Activated CD8-positive, alpha-beta memory T cell treated with anti-CD3 and anti-CD28 coated beads for 48 hours (primary cell): ENCODE measurements at regions not wholly inside any gene's neighbourhood (a gene's known extent, or its start where the extent isn't known, plus 50 kb on each side); places are given as distances from the start of the nearest gene placed in this dataset.

Experiments
- DNase-seq, 3 experiments: peaks; one replicate each; pipeline ENCODE4 v3.0.0-alpha.2; 2020; ENCODE audit warnings: low read depth in 2 of 3, low spot score in 2 of 3

DNA sequence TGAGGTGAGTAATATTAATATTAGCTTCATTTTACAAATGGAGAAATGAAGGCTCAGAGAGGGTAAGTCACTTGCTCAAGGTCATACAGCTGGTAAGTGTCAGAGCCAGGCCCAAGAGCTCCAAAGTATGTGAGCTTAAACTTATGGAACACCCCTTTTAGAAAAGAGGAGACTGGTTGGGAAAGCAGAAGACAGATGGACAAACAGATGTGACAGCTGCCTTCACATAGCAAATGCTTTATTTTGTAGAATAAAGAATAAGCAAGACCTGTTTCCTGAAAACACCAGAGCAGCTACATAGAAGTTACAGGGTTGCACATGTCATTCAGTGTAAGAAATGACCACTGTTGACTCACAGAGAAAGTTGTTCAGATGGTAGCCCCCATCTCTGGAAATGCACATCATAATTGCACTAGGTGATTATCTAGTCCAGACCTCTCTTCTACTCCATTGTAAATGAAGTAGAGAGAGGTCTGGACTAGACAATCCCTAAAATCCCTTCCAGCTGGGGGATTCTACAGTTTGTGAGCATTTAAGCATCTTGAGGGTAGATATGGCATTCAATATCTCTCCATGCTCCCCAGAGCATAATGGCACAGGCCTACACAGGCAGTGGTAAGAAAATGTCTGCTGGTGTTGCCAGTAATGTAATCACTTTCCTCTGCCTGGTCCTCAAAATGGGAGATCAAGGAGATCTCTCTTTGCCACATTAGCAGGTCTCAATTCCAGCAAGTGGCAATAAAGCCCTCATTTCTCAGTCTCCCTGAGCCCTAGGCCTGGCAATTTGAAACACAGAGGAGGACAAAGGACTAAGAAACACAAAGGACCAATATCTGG, 188.2 kb upstream of the FGGY start:
- DNase-seq: no peak

DNA sequence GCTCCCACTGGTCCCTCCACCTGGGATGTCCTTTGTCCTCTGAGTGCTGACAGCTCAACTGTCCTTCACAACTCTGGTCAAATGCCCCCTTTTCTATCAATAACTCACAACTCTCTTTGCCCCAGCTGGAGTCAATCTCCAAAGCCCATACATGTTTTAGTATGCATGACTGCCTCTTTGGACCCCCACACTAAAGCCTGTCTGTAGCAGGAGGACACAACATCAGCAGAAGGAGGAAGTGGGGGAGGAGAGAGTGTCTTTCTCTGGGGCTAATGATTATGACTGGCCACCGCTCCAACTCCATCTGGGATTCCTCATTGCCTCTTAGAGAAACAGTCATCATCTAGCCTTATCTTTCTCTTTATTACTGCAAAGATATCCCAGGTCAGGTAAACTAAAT, 186.6 kb upstream of the FGGY start:
- DNase-seq: no peak

DNA sequence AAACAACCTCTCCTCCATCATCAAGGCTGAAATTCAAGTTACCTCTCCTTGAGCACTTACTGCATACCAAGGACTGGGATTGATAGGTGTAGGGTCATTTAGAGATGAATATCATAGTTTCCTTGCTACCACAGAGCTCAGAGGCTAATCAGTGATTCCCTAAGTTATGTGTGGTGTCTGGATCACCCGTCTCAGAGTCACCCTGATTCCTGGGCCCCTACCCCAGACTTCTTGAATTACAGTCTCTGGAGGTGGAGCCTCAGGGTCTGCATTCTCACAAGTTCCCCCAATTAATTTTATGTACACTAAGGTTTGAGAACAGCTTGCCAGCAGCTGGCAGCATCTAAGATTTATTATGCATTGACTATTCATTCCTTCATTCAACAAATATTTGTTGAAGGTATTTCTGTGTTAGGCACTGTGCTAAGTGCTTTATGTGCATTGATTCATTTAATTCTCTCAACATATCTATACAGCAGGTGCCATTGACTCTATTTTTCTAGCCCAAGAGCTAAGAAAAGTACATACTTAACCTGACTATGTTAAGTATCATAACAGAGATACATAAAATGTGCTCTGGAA, 182.9 kb upstream of the FGGY start:
- no peak for DNase-seq

DNA sequence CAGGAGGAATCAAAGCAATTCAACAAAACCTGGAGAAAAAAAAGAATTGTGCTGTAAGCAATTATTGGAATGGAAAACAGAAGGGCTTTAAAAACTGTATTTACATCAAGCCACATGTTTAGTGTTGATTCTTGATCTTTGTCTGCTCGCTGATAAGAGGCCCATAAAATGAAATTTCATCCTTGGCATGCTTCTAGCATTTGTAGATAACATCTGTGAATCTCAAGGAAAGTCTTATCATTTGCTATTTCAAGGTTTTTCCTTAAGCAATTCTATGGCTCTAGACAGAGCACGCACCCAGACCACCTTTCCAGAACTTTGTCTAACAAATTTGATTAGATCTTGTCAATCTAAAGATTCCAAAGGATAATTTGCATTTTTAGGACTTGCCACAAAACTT, 181.0 kb upstream of the FGGY start:
- DNase-seq: no peak

DNA sequence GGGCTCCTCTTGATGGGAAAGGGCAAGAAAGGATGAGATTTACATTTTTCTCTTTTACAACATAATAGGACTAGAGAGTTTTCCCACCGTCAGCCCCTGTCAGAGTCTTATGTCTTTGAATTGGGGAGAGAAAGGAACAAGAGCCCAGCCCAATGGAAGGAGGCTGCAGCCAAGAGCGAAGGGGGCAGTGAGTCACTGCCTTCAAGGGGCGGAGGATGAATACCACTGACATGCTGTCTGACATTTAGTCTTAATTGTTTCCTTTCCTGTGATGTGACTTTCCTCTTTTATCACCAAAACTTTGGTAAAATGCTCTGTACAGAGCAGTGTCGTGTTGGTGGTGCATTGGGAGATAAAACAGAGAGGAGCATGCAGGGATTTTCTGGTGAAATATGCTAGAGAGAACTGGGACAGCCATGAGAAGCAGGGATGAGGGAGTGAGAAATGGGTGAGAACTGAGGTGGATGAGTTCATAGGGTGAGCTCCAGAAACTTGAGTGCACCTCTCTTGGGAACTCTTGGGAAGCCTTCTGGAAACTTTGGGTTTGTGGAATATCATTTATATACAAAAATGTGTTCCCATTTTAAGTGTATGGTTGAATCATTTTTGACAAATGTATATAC, 179.9 kb upstream of the FGGY start:
- DNase-seq: no peak

DNA sequence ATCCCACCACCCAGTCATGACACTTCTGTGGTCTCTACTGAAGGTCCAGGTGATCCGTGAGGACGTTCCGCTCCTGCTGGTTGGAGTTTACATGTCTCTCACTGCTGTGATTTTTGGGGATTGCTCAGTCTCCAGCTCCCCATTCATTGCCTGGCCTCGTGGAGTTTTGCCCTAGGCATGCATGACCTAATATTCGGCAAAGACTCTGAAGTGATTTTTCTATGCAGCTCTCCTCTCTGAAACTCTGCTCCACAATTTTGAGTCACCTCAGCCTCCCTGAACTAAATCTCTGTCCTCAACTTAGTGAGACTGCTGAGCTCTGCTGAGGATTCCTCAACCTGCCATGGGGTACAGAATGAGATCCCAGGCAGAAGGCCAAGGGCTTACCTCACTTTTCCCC, 174.4 kb upstream of the FGGY start:
- no peak for DNase-seq

DNA sequence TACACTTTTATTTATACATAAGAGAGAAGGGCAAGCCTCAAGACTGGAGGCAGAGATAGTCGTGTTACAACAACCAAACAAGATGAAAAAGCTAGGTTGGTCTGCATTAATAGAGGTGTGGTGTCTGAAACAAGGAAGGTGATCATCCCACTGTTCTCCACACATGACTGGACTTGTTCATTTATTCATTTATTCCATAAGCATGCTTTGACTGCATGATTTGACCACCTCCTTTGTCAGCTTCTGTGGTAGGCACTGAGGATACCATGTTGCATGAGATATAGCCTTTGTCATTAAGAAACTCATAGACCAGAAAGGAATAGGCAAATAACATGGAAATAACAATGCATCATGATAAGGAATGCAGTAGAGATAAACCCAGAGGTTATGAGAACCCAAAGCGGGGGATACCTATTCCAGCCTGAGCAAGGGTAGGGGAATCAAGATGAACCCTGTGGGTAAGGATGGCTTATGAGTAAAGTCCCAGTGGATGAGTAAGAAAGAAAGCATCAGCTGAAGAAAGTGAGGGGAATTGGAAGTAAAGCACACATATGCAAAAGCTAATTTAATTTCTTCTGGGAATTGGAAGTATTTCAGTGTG, 173.7 kb upstream of the FGGY start:
- DNase-seq: no peak

DNA sequence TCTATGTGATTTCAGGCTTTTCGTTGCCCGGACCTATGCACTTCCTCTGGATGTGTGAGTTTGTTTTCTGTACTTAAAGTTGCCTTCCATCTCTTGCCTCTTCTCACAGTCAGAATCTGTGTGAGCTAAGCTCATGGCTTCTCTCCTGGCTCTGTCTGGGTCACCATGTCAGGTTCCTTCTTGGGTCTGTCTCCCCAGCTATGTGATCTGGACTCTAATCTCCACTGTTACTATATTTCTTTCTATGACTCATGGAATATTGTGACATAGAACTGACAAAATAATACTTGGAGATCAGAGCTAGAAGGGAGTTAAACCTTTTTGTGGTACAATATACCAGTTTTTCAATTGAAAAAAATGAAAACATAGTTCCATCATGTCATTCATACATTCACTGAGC, 172.7 kb upstream of the FGGY start:
- no peak for DNase-seq

DNA sequence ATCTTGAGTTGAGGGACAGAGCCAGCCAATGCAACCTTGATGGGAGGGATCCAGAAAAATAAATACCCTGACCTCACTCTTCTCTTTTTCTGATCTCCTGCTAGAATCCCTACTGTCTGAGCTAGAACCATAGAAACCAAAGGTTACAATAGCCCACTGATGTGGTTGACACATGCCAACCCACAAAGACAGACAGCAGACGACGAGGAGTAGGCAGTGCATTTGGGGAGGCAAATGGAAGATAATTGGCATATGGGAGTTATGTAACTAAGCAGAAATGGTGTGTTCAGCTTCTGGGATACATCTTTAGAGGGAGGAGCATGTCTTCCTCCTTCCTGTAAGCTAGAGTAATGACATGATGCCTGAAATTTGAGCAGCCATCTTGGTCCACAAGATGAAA, 171.7 kb upstream of the FGGY start:
- DNase-seq: no peak

DNA sequence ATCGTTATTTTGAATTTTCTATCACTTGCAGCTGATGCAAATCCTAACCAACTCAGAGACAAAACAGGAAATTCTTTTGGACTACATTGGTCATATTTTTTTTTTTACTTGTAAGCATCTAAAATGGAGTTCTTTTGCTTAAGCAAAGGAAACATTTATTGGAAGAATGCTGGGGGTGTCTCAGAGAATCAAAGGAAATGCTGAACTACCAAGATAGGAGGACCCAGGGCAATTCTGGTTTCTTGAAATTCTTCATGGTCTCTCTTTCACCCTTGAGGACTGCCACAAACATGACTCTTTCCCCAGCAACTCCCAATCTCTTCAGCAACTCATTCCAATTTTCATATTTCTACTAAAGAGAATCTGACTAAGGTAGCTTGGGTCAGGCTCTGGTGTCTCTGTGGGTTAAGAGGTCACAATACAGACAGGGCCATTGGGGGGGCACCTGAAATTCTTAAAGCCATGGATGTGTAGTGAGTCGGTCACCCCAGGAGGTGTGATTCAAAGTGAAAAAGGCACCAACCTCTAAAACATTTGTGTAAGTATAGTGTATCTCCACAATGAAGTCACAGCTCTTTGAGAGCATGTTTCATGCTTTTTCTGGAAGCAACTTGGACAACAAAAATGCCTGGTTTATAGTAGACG, 171.1 kb upstream of the FGGY start:
- no peak for DNase-seq

DNA sequence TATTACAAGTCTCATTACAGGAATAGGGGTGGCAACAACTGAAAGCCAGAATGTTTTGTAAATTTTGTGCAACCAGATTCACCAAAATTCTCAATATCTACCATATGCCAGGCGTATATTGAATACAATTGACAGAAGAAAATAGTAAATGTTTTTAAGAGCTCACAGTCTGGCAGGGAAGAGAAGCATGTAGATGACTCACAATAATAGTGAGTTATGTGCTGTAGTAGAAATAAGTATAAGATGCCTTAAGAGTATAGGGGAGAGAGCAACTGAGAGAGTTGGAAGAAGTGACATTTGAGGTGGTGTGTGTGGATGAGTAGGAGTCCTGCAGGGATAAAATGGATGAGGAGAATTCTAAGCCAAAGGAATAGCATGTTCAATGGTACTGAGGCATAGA, 170.5 kb upstream of the FGGY start:
- DNase-seq: no peak

DNA sequence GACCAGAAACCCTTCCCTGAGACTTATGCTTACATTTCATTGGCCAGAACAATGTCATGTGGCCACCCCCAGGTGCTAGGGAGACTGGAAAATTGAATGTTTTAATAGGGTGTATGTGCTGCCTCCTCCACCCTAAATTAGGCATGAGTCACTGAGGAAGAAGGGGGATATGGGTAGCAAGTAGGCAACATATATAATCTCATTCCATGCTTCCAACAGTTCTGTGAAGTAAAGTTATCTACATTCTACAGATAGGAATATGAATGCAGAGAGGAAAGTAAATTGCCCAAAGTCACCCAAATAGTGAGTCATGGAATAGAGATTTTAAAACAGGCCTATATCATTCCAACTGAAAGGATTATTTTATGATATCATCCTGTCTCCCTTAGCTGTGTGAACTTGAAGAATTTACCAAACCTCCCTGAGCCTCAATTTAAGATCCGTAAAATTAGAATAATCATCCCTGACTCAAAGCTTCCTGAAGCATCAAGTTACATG, 168.6 kb upstream of the FGGY start:
- DNase-seq: no peak

DNA sequence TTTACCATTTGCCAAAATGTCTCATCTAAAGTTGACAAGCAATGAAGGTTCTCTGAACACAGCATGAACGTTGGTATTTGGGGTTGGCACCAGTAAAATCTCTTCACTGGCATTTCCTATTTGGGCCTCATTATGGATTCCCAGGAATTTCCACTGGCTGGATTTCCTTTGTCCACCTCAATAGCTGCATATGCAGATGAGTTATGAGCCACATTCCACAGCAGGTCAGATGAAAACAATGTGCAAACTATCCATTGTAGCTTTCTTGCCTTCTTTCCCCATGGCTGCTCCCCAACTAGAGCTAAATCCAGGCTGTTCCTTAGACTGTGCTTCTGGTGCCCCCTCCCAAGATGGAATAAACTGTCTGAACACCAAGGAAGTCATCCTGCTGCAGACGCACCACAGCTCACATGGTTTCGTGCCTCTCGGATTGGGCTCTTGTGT, 168.1 kb upstream of the FGGY start:
- no peak for DNase-seq

DNA sequence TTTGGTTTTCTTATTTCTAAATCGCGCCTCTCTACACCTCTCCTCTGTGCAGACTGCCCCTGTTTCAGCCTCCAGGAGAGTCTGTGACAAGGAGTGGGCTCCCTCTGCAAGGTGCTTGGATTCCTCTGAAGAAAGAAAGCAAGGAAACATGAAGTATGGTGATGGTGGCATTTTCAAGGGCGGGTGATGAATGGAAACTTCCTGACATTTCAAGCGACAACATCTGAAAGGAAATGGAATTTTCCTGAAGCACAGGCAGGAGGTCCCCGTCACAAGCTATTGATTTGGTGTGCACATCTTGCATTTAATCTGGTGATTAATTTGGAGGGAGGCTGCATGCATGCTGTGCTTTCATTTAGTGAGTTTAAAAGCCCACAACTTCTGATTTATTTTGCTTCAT, 164.6 kb upstream of the FGGY start:
- no peak for DNase-seq

DNA sequence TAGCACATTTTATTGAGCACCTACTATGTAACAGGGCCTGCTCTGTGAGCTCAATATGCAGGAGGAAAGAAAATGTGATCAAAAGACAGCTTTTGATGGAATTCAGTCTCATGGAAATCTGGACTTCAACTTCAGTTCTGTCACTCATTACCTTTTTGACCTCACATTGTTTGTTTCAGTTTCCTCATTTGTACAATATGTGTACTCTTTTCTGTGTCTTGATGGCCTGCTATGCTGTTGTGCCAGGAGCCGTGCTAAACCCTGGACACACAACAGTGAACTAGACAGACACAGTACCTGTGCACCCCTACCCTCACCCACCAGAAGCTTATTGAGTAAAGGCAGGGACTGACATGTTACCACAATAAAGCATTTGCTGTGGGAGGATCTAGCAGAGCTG, 162.9 kb upstream of the FGGY start:
- DNase-seq: no peak

DNA sequence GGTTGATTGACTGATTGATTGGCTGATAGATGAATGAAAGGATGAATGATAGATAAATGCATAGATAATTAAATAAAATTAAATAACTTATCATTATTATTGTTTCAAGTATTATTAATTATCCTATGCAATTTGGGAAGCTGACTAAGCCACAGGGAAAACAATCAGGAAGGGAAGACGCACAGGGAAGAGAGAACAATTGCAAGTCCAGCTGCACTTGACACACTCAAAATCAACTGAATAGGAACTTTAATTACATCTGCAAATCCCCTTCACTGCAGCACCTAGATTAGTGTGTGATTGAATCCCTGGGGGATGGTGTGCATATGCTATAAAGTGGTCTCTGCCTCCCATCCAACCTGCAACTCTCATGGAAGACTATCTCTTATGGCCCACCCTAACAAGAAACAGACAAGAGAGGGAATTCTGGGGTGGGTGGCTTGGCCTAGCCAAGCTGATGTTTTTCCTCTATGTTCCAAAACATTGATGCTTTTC, 161.1 kb upstream of the FGGY start:
- no peak for DNase-seq

DNA sequence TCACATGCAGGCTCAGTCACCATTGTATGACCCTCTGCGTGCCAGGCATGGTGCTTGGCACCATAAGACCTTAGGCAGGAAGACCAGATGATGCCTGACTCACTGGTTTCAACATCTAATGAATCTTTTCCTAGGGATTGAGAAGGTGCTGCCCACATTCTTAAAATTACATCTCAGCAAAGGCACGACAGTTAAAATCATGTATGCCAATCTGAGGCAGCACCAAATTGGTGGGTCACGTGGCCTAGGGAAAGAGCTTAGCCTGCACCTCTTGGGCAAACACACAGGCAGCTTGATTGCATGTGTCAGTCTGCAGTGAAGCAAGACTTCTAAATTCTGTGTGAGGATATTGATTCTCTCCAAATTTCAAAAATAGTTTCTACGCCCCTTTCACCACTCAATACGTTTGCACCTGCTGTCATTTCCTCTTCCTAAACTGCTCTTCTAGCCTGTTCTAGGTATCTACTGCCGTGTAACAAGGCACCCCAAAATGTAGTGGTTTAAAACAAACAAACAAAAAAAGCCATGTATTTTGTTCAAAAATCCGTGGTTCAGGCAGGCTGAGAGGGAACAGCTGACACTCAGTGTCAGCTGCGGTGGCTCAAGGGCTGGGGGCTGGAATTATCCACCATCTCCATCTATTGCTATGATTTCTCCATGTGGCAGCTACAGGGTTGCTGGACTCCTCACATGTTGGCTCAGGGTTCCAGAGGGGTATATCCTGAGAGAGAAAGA, 160.2 kb upstream of the FGGY start:
- no peak for DNase-seq

DNA sequence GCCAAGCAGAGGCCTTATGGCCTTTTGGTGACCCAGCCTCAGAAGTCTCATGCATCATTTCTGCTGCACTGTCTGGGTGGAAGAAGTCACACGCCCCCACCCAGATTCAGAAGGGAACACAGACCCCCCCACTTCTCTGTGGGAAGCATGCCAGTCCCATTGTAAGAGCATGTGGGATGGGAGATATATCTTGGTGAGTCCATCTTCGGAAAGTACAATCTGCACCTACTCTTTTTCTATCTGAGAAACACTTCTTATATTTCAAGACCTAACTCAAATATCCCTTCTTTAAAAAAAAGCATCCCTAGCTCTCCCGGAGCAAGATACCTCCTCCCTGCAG, 159.6 kb upstream of the FGGY start:
- DNase-seq: no peak

DNA sequence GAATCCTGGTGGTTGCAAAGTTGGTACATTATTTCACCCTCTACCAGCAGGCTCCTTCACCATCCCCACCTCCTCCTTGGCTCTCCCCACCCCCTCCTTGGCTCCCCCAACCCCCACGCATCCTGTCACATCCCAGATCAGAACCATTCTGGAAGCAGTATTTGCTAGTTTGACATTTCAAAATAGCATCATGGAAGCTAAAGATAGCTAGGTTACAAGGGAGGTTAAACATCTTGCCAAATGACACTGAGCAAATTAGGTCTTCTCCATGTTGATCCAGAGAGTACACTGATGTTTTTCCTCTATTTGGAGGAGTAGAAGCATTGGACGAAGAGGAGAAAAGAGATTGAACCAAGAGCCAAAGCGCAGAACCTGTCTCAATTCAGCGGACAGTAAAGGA, 158.9 kb upstream of the FGGY start:
- DNase-seq: no peak

DNA sequence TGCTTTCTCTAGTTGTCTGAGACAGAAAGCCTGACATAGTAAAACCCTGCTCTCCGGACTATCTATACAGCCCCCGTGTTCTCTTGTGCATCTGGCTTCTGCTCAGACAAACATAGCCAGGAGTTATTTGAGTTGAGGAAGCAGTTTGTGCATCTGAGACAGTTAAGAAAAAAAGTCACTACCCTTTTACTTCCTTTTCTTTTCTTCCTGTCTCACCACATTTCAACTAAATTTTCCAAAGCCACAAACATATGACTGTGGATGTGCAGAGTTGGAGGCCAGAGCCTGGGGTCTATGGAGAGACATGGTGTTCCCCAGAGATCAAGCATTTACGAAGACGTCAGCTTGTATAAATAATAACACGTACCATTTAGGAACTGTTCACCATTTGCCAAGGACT, 158.5 kb upstream of the FGGY start:
- no peak for DNase-seq

DNA sequence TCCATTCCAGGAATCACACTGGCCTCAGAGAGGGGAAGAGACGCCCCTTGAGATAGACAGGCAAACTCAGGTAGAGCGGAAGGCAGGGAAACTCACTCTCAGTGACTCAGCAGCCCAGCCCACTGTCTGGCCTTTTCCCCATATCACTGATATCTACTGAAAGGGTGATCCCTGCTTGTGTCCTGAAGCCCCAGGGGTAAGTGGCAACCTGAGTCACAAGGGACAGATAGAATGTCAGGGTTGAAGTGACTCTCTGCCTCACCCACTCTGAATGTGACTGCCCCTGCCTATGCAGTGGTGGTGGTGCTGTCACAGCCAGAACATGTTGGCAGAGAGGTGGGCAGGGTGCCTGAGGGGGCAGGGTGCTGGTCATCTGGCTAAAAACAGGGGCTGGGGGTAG, 157.5 kb upstream of the FGGY start:
- DNase-seq: no peak
